Esophagus muscularis mucosa (tissue), 4 donors: ENCODE measurements at regions not wholly inside any gene's neighbourhood (a gene's known extent, or its start where the extent isn't known, plus 50 kb on each side); places are given as distances from the start of the nearest gene placed in this dataset.

Experiments used
- CTCF ChIP-seq, 3 experiments: fragments of 200-600 bp in 2 of 3; fragments of 450-650 bp in 1 of 3; sonication (generic) in 2 of 3; IDR thresholded peaks; one replicate each; pipeline ENCODE4 v1.5.1; 2017 to 2019; ENCODE audit warnings: antibody characterized with exemption in 3 of 3, mild to moderate bottlenecking in 2 of 3, moderate library complexity in 1 of 3
- EP300 ChIP-seq: sonication (generic); formaldehyde crosslinking; IDR thresholded peaks from one replicate; pipeline ENCODE4 v1.6.1; 2017; ENCODE audit warnings: antibody characterized with exemption
- POLR2A ChIP-seq: fragments of 450-650 bp; IDR thresholded peaks from one replicate; pipeline ENCODE4 v1.6.1; 2017; ENCODE audit warnings: antibody characterized with exemption, moderate library complexity, mild to moderate bottlenecking, low read depth
- POLR2AphosphoS5 ChIP-seq, 2 donors: sonication (generic); formaldehyde crosslinking; IDR thresholded peaks; one replicate each; pipeline ENCODE4 v1.6.1; 2017; ENCODE audit warnings: antibody characterized with exemption in 2 of 2

DNA sequence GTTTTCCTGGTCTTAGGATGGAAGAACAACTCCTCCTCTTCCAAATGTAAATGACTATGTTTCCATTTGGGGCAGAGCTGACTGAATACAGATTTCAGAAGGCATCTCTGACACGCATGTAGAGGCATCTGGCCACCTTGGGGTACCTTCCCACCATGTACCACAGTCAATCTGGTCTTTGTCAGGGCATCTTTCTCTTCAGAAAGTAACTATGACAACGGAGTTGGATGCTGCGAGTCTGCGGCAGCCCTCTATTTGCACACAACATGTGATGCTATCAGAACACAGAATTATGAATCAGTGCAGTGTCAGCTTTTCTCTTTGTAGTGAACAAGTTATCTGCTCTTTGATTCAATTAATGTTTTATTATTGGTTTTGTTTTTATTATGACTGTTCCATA is 94.7 kb downstream of the TSEN15 start:
- TF ChIP-seq POLR2A, result no peak
- no peak for TF ChIP-seq EP300
- TF ChIP-seq CTCF (IDR thresholded peaks at IDR 0.05), result no peak
- TF ChIP-seq POLR2AphosphoS5 (IDR thresholded peaks at IDR 0.05), result no peak
